CD4-positive, alpha-beta T cell (primary cell): ENCODE measurements at regions not wholly inside any gene's neighbourhood (a gene's known extent, or its start where the extent isn't known, plus 50 kb on each side); places are given as distances from the start of the nearest gene placed in this dataset.
"Not testable (repeated sequence)": the region's sequence is repeated elsewhere in the genome, so short reads cannot be mapped to it uniquely, and the experiment has no call there.

ENCODE experiments used
- ATAC-seq: fragments of 200-7000 bp; cut with Tn5 transposase; one replicate; pipeline ENCODE4 v1.10.0; 2022; ENCODE audit warnings: mild to moderate bottlenecking; ENCODE audit not compliant: poor library complexity
- CTCF ChIA-PET: fragments of 350-600 bp; sonication (Branson Sonifier 250); formaldehyde crosslinking; loops from one replicate; lab custom pipeline; 2021; ENCODE audit warnings: antibody characterized with exemption, inconsistent platforms; lab: Charles Lee
- POLR2A ChIA-PET: fragments of 350-600 bp; sonication (Branson Sonifier 250); formaldehyde crosslinking; loops from one replicate; lab custom pipeline; 2021; ENCODE audit warnings: antibody characterized with exemption, inconsistent platforms; lab: Charles Lee
- DNase-seq, 14 experiments: peaks; one replicate each; pipeline ENCODE4 v3.0.0-alpha.2; 2013 to 2020; ENCODE audit warnings: mixed read lengths in 2 of 14
- H3K27ac ChIP-seq, 2 donors: one replicate each; pipeline versions ENCODE4 v1.5.1 to v1.7.0; 2013; ENCODE audit warnings: low read length in 2 of 2, low read depth in 1 of 2, mild to moderate bottlenecking in 1 of 2
- H3K27me3 ChIP-seq, 2 experiments: 1 replicate in 1 of 2; 2 replicates in 1 of 2; pipeline versions ENCODE4 v1.6.1 to v1.7.0; 2013; ENCODE audit warnings: low read length in 2 of 2, control low read depth in 1 of 2, mild to moderate bottlenecking in 1 of 2, moderate library complexity in 1 of 2; ENCODE audit not compliant: insufficient read depth in 2 of 2, control insufficient read depth in 1 of 2
- H3K36me3 ChIP-seq: one replicate; pipeline ENCODE4 v1.6.1; 2013; ENCODE audit warnings: low read length, control low read depth; ENCODE audit not compliant: insufficient read depth
- H3K4me1 ChIP-seq: one replicate; pipeline ENCODE4 v1.6.1; 2013; ENCODE audit warnings: low read length, control low read depth; ENCODE audit not compliant: insufficient read depth
- H3K4me3 ChIP-seq: one replicate; pipeline ENCODE4 v1.5.1; 2013; ENCODE audit warnings: mild to moderate bottlenecking, low read length, moderate library complexity
- H3K9me3 ChIP-seq, 2 experiments: 1 replicate in 1 of 2; 2 replicates in 1 of 2; pipeline versions ENCODE4 v1.6.1 to v1.7.0; 2013; ENCODE audit warnings: low read length in 2 of 2, mild to moderate bottlenecking in 2 of 2, control low read depth in 1 of 2, moderate library complexity in 1 of 2; ENCODE audit not compliant: control insufficient read depth in 1 of 2, insufficient read depth in 1 of 2
- H3K27ac Mint-ChIP-seq: one replicate; pipeline ENCODE4 v1.8.0; 2020; ENCODE audit warnings: mixed read lengths
- H3K27me3 Mint-ChIP-seq: one replicate; pipeline ENCODE4 v1.8.0; 2021; ENCODE audit warnings: mixed read lengths
- H3K36me3 Mint-ChIP-seq: one replicate; pipeline ENCODE4 v1.8.0; 2021; ENCODE audit warnings: low read depth, mixed read lengths
- H3K4me1 Mint-ChIP-seq: one replicate; pipeline ENCODE4 v1.8.0; 2021; ENCODE audit warnings: low read depth, mixed read lengths
- H3K4me3 Mint-ChIP-seq: one replicate; pipeline ENCODE4 v1.8.0; 2020; ENCODE audit warnings: mild to moderate bottlenecking, mixed read lengths
- H3K9me3 Mint-ChIP-seq: one replicate; pipeline ENCODE4 v1.8.0; 2020; ENCODE audit warnings: mixed read lengths
- intact Hi-C, 2 experiments: fragments of 100-400 bp; cut with DNase I in 1 of 2; cut with micrococcal nuclease in 1 of 2; formaldehyde crosslinking; loops; one replicate each; pipeline versions ENCODE4 v1.15.1 to v1.9.0; 2023 to 2025; cut with DNase I, micrococcal nuclease
- TF ChIP-seq, protein P1 (sequence below): fragments of 200-600 bp; IDR thresholded peaks from one replicate; pipeline ENCODE4 v1.8.0; 2022; ENCODE audit warnings: antibody characterized with exemption, mild to moderate bottlenecking

DNA sequence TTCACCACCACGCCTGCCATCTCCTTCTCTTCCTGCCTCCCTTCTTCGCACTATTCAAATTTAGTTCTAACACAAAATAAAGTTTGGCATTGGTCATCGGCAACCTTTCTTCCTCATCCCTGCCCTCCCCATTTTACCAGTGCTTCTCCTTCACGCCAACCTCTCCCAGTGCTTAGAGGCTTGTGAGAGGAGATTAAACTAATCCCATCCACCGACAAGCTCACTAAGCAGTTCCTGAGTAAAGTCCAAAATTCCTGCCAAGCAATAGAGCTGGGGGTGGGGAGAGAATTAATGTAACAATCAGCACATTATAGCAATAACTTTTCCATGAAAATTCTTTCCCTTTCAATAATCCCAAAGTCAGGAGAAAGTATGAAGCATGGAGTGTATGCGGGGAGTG is 157.4 kb upstream of the GMNC start:
- CTCF ChIA-PET, result no interaction called here
- H3K4me1 ChIP-seq, result no peaks in the 10 kb centered on the region
- H3K27me3 Mint-ChIP-seq, result no peaks in the 10 kb centered on the region
- DNase-seq, result no peak
- H3K36me3 ChIP-seq, result no peaks in the 10 kb centered on the region
- H3K4me3 Mint-ChIP-seq, result no peak overlapping the region
- no peak for ATAC-seq
- no peaks in the 10 kb centered on the region for H3K4me1 Mint-ChIP-seq
- H3K4me3 ChIP-seq, result no peak overlapping the region
- no peaks in the 10 kb centered on the region for H3K27me3 ChIP-seq
- no peaks in the 10 kb centered on the region for H3K36me3 Mint-ChIP-seq
- POLR2A ChIA-PET, result no interaction called here
- H3K9me3 Mint-ChIP-seq, result peaks cover 3% of the 10 kb centered on the region
- intact Hi-C loops, result no loop called here
- TF ChIP-seq, protein P1, sequence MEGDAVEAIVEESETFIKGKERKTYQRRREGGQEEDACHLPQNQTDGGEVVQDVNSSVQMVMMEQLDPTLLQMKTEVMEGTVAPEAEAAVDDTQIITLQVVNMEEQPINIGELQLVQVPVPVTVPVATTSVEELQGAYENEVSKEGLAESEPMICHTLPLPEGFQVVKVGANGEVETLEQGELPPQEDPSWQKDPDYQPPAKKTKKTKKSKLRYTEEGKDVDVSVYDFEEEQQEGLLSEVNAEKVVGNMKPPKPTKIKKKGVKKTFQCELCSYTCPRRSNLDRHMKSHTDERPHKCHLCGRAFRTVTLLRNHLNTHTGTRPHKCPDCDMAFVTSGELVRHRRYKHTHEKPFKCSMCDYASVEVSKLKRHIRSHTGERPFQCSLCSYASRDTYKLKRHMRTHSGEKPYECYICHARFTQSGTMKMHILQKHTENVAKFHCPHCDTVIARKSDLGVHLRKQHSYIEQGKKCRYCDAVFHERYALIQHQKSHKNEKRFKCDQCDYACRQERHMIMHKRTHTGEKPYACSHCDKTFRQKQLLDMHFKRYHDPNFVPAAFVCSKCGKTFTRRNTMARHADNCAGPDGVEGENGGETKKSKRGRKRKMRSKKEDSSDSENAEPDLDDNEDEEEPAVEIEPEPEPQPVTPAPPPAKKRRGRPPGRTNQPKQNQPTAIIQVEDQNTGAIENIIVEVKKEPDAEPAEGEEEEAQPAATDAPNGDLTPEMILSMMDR, result no peak
- no peak overlapping the region for H3K27ac ChIP-seq
- H3K27ac Mint-ChIP-seq, result no peak overlapping the region
- peaks cover 0 to 4% of the 10 kb centered on the region in 2 experiments for H3K9me3 ChIP-seq

GRCh38 chr3:191015960-191016359 is 153.5 kb upstream of the GMNC start:
- DNase-seq, H3K27ac Mint-ChIP-seq, H3K4me3 Mint-ChIP-seq, H3K36me3 ChIP-seq, H3K9me3 Mint-ChIP-seq, H3K27me3 Mint-ChIP-seq, H3K27ac ChIP-seq, H3K4me1 Mint-ChIP-seq, ATAC-seq, CTCF ChIA-PET, H3K4me1 ChIP-seq, H3K36me3 Mint-ChIP-seq, H3K27me3 ChIP-seq, POLR2A ChIA-PET, intact Hi-C loops, H3K9me3 ChIP-seq, H3K4me3 ChIP-seq: not testable (repeated sequence)

GRCh38 chr3:191008074-191008473 is 145.6 kb upstream of the GMNC start:
- POLR2A ChIA-PET, result no interaction called here
- intact Hi-C loops, result no loop called here
- DNase-seq, result no peak

DNA sequence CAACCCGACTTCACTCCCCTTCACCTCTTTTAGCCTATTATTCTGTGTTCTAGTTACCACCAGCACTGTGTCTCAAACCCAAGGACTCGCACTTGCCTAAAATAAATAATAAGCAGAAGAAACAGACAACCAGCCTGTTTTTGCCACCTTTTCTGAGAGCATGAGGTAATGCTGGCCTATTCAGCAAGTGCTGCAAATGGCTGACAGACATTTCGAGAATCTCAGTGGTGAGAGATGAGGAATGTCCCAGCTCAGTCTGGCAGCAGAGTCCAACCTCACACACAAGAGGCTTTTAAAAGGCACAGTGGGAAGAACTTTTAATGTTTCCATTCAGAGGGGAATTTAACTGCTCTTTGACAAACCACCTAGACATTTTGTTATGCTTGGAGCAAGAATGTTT is 143.3 kb upstream of the GMNC start:
- intact Hi-C loops, result no loop called here
- POLR2A ChIA-PET, result no interaction called here
- TF ChIP-seq, protein P1, result no peak
- no peaks in the 10 kb centered on the region for H3K27me3 ChIP-seq
- DNase-seq, result no peak
- no peak for ATAC-seq
- no peak overlapping the region for H3K27ac ChIP-seq
- no peak overlapping the region for H3K27ac Mint-ChIP-seq
- H3K9me3 ChIP-seq, result no peaks in the 10 kb centered on the region
- H3K36me3 Mint-ChIP-seq, result no peaks in the 10 kb centered on the region
- no peaks in the 10 kb centered on the region for H3K36me3 ChIP-seq
- no peak overlapping the region for H3K4me3 ChIP-seq
- H3K27me3 Mint-ChIP-seq, result no peaks in the 10 kb centered on the region
- H3K4me3 Mint-ChIP-seq, result no peak overlapping the region
- H3K4me1 ChIP-seq, result no peaks in the 10 kb centered on the region
- CTCF ChIA-PET, result no interaction called here
- H3K9me3 Mint-ChIP-seq, result peaks cover 4% of the 10 kb centered on the region
- H3K4me1 Mint-ChIP-seq, result no peaks in the 10 kb centered on the region

More at GRCh38 chr3:191008074-191008473, 145.6 kb upstream of the GMNC start:
- Histone ChIP-seq H3K4me3 (no peak overlapping the region), H3K27me3 (no peaks in the 10 kb centered on the region), H3K9me3 (no peaks in the 10 kb centered on the region), H3K27ac (no peak overlapping the region), H3K36me3 (no peaks in the 10 kb centered on the region), H3K4me1 (no peaks in the 10 kb centered on the region)
- peaks cover 4% of the 10 kb centered on the region for H3K9me3 Mint-ChIP-seq
- no peaks in the 10 kb centered on the region for H3K36me3 Mint-ChIP-seq
- H3K4me3 Mint-ChIP-seq, result no peak overlapping the region
- CTCF ChIA-PET, result no interaction called here
- no peaks in the 10 kb centered on the region for H3K27me3 Mint-ChIP-seq
- TF ChIP-seq, protein P1, result no peak
- no peak overlapping the region for H3K27ac Mint-ChIP-seq
- no peak for ATAC-seq
- no peaks in the 10 kb centered on the region for H3K4me1 Mint-ChIP-seq
